ENCODE measurements at regions not wholly inside any gene's neighbourhood (a gene's known extent, or its start where the extent isn't known, plus 50 kb on each side); places are given as distances from the start of the nearest gene placed in this dataset.

GRCh38 chr5:18333841-18334240, 699.6 kb downstream of the TAF11L14 start:
- Histone ChIP-seq H3K27me3 (no peaks in the 10 kb centered on the region), H3K9me3 (no peaks in the 10 kb centered on the region), H3K36me3 (ENCODE audit: low read depth, missing control alignments) (no peaks in the 10 kb centered on the region), H3K4me1 (no peaks in the 10 kb centered on the region), H3K4me3 (no peak overlapping the region), H3K27ac (no peak overlapping the region)
- TF ChIP-seq POLR2A (IDR thresholded peaks at IDR 0.05) (no peak), CTCF (IDR thresholded peaks at IDR 0.05) (no peak)
- no peak for DNase-seq
- intact Hi-C loops (cut with DNase I; ENCODE audit: low total_unique reads): no loop called here
- whole genome bisulfite sequencing, 2 donors: 60 to 66% methylated on average over 1 of the region's 1 CpG

GRCh38 chr5:18334949-18335348, 700.7 kb downstream of the TAF11L14 start:
- Histone ChIP-seq H3K27me3 (no peaks in the 10 kb centered on the region), H3K36me3 (ENCODE audit: low read depth, missing control alignments) (no peaks in the 10 kb centered on the region), H3K4me3 (no peak overlapping the region), H3K4me1 (no peaks in the 10 kb centered on the region), H3K9me3 (no peaks in the 10 kb centered on the region), H3K27ac (no peak overlapping the region)
- 43 to 49% methylated on average over 5 of the region's 5 CpGs for WGBS, 2 donors
- DNase-seq: no peak
- intact Hi-C loops (cut with DNase I; ENCODE audit: low total_unique reads): no loop called here
- TF ChIP-seq POLR2A (IDR thresholded peaks at IDR 0.05) (no peak), CTCF (IDR thresholded peaks at IDR 0.05) (no peak)

- H3K4me1 ChIP-seq: no peaks in the 10 kb centered on the region
- 88 to 94% methylated on average over 3 of the region's 3 CpGs for WGBS, 2 donors
- H3K36me3 ChIP-seq (ENCODE audit: low read depth, missing control alignments): no peaks in the 10 kb centered on the region
- H3K27ac ChIP-seq: no peak overlapping the region
- TF ChIP-seq CTCF (IDR thresholded peaks at IDR 0.05) (no peak), POLR2A (IDR thresholded peaks at IDR 0.05) (no peak)
- no peak for DNase-seq
- H3K9me3 ChIP-seq: no peaks in the 10 kb centered on the region
- H3K4me3 ChIP-seq: no peak overlapping the region
- no peaks in the 10 kb centered on the region for H3K27me3 ChIP-seq
- intact Hi-C loops (cut with DNase I; ENCODE audit: low total_unique reads): no loop called here
Observed at GRCh38 chr5:18354828-18355227, 720.6 kb downstream of the TAF11L14 start.

- 79 to 93% methylated on average over 4 of the region's 4 CpGs for WGBS, 2 donors
- intact Hi-C loops (cut with DNase I; ENCODE audit: low total_unique reads): no loop called here
- Histone ChIP-seq H3K36me3 (ENCODE audit: low read depth, missing control alignments) (no peaks in the 10 kb centered on the region), H3K27me3 (no peaks in the 10 kb centered on the region), H3K9me3 (no peaks in the 10 kb centered on the region), H3K4me1 (no peaks in the 10 kb centered on the region), H3K4me3 (no peak overlapping the region), H3K27ac (no peak overlapping the region)
- TF ChIP-seq CTCF (IDR thresholded peaks at IDR 0.05): no peak
- no peak for TF ChIP-seq POLR2A (IDR thresholded peaks at IDR 0.05)
- DNase-seq: no peak
Observed at GRCh38 chr5:18357486-18357885, 723.2 kb downstream of the TAF11L14 start.

GRCh38 chr5:18366234-18366633, 732.0 kb downstream of the TAF11L14 start:
- no peaks in the 10 kb centered on the region for H3K9me3 ChIP-seq
- H3K4me3 ChIP-seq: no peak overlapping the region
- 85% methylated on average over 8 of the region's 8 CpGs for WGBS, 2 donors
- TF ChIP-seq POLR2A (IDR thresholded peaks at IDR 0.05): no peak
- TF ChIP-seq CTCF (IDR thresholded peaks at IDR 0.05): no peak
- H3K27ac ChIP-seq: no peak overlapping the region
- H3K36me3 ChIP-seq (ENCODE audit: low read depth, missing control alignments): no peaks in the 10 kb centered on the region
- DNase-seq: no peak
- intact Hi-C loops (cut with DNase I; ENCODE audit: low total_unique reads): no loop called here
- no peaks in the 10 kb centered on the region for H3K4me1 ChIP-seq
- H3K27me3 ChIP-seq: no peaks in the 10 kb centered on the region
